Ramos (cell line): ENCODE measurements at regions not wholly inside any gene's neighbourhood (a gene's known extent, or its start where the extent isn't known, plus 50 kb on each side); places are given as distances from the start of the nearest gene placed in this dataset.

ENCODE experiments used
- in situ Hi-C: fragments of 300-500 bp; cut with MboI; formaldehyde crosslinking; loops from one replicate; pipeline ENCODE4 v1.14.3; 2022; ENCODE audit warnings: low sequenced_read_pairs; ENCODE audit not compliant: unreplicated experiment

DNA sequence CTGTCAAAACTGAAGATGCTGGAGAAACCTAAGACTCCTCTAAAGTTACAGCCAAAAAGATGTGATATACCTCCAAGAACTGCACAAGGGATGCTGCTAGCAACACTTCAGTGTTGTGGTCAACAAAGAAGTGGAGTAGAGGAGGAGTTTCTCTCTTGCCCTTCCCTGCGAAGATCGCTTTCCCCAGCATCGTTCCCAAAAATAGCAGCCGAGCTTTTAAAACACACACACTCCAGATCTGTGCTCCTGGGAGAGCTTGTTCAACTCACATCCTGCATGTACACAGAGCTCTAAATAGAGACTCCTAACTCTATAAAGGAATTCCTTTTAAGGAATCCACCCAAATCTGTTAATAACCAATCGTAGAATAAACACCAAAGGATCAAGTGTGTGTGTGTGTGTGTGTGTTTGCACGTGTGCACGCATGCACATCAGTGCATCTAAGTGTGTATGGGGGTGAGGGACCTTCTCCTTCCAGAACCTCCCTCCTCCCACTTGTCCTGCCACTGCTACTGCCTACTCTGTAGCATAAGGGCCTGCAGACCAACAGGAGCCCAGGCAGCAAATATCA lies 58.5 kb downstream of the PSMG1 start:
- in situ Hi-C loops = loop anchor here (25.0 kb wide), 1 partner anchor 612 kb away; no protein-coding TSS in a partner anchor

DNA sequence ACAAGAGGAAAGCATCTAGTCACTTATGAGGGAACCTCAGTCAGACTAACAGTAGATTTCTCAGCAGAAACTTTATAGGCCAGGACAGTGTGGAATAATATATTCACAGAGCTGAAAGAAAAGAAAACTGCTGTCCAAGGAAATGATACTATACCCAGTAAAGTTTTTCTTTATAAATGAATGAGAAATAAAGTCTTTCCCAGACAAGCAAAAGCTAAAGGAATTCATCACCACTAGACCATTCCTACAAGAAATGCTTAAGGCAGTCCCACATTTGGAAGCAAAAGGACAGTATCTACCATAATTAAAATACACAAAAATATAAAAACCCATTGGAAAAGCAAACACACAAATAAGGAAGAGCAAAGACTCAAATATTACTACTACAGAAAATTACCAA lies 59.9 kb downstream of the PSMG1 start:
- in situ Hi-C loops = no loop called here

DNA sequence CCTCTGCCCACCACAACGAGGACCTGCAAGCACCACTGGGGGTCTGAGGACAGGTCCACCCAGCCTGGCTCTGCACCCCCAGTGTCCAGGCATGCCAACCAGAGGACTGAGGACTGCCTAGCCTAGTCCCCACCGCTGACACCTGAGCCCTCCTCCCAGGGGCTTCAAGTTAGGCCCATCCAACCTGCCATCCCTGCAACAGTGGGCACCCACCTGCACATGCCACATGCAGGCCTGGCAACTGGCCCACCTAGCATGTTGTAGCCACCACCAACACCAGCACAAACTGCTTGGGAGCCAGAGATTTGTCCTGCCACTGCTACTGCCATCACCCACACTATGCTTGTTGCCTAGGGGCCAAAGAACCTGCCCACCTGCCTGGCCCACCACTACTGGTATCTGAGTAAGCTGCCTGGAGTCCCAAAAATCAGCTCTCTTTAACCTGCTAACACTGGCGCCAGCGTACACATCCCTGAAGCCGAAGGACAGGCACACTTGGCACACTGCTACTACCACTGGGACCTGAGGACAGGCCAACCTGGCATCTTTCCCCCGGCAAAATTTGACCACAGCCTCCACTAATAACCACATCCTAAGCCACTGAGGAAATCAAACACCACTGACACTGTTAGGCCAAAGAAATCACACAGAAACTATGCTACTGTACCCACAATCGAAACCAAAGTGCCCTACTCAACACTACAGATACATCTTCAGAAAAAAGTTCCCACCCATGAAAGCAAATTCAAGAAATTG lies 61.5 kb downstream of the PSMG1 start:
- in situ Hi-C loops = no loop called here

DNA sequence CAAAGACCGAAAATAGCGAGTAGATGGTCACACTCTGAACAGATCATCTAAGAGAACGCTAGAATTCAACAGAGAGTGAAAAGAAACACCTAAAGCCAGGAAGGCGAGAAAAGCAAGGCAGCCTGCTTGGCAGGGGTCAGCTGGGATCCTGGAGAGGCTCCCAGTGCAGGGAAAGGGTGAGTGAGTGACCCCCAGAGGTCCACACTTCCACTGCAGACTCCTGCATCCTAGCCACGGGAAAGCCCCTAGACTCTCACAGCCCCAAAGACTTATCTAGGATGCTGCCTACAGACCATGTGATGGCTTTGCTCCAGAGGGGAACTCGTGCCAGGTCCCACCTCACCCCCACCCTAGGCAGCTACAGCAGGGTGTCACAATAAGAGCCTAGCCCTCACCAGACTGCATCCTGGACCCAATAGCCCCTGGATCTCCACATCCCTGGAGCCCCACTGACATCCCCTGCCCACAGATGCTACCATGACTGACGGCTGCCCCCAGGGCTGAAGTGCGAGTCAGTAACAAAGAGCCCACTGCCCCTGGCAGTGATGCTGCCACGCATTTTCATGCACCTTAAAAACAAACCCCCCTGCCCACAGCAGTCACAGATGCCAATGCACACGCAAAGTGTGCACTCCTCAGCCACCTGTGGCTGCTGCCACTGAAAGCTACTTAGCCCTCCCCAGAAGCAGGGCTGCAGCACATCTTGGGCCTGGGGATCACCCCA lies 62.2 kb downstream of the PSMG1 start:
- in situ Hi-C loops = no loop called here

DNA sequence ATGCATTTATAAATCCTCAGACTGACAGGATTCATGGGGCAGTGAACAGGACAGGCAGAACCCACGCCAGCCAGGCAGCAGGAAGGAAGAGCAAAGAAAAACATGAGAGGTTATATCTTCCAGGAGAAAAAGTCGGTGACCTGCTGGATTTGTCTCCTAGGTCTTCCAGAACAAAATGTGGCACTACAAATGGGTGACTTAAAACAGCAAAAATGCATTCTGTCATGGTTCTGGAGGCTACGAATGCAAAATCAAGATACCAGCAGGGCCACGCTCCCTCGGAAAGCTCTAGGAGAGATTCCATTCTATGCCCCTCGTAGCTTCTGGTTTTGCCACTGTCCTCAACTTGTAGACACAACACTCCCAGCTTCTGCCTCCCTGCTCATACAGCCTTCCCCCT lies 63.4 kb downstream of the PSMG1 start:
- in situ Hi-C loops = no loop called here

DNA sequence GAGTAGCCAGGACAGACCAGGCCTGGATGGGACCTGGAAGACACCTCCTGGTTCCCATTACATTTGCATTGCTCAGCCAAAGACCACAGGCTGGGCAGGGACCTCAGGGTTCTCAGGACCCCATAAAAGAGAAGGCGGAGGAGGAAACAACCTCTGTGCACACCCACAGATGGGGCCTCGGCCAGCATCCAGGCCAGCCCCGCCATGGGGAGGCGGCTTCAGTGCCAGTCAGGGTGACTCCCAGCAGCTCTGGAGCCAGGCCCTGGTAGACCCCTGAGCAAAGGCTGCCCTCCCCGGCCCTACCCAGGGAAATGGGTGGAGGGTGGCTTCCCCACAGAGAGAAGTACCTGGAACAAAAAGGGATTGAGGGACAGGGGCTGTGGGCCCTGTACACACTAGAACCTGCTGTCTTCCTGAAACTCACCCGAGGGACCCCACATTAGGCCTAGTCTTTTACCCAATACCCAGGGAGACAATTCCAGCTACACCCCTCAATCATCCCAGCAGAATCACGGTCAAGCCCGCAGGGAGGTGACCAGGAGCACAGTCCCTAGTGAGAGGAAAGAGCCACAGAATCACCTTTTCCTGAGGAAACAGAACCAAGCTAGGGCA lies 64.5 kb downstream of the PSMG1 start:
- in situ Hi-C loops = no loop called here

DNA sequence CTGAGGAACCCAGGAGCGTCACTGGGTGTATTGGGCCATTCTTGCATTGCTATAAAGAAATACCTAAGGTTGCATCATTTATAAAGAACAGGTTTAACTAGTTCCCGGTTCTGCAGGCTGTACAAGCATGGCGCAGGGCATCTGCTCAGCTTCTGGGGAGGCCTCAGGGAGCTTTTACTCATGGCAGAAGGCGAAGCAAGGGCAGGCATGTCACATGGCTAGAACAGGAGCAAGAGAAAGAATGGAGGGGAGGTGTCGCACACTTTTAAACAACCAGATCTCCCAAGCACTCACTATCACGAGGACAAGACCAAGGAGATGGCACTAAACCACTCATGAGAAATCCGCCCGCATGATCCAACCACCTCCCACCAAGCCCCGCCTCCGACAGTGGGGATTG lies 65.2 kb downstream of the PSMG1 start:
- in situ Hi-C loops = no loop called here

DNA sequence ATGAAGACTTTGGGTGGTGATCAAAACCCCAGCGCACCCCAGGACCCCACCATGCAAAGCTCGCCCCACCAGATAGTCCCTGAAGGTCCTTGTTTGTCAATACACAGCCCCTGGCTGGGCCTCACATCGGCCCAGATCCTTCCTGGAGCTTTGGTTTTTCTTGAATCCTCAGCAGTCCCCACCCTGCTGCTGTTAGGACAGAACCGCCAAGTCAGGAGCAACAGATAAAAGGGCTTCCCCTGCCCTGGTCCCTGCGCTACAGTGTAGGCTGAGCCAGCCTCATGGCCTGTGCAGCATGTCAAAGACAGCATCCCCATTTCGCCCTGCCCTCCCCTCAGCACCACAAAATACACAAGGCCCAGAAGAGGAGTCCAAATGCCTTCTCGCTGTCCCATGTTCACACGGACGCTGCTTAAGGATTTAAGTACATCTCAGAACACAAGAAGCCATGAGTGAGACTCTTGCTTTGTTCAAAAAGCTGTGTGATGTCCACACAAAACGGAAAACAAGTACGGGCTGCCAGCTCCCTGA lies 65.7 kb downstream of the PSMG1 start:
- in situ Hi-C loops = no loop called here

DNA sequence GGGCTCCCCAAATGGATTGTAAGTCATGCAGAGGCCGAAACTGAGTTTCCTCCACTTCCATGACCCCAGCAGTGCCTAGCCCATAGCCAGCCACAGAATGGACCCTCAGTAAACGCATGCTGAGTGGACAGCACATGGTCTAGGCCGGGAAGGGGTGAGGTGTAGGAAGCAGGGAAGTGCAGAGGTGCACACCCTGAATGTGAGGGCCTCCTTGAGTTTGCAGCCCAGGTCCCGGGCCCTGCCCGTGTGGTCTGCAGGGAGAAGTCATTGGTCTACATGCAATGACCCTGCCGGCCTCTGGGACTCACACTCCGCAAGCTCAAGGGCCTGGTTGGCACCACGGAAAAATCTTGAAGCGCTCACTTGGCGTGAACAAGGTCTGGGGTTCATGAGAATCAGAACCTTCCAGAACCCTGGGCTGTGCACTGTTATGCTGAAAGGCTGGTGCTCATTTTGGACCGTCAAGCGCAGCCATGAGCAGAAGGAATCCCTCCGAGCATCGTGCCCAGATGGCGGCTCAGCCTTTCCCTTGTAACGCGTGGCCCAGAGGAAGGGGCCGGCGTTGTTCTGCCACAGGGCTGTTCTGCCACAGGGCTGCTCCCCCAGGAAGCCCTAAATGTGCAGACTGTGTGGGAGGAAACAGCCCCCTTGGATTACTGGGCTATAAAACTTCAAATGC lies 66.4 kb downstream of the PSMG1 start:
- in situ Hi-C loops = no loop called here

DNA sequence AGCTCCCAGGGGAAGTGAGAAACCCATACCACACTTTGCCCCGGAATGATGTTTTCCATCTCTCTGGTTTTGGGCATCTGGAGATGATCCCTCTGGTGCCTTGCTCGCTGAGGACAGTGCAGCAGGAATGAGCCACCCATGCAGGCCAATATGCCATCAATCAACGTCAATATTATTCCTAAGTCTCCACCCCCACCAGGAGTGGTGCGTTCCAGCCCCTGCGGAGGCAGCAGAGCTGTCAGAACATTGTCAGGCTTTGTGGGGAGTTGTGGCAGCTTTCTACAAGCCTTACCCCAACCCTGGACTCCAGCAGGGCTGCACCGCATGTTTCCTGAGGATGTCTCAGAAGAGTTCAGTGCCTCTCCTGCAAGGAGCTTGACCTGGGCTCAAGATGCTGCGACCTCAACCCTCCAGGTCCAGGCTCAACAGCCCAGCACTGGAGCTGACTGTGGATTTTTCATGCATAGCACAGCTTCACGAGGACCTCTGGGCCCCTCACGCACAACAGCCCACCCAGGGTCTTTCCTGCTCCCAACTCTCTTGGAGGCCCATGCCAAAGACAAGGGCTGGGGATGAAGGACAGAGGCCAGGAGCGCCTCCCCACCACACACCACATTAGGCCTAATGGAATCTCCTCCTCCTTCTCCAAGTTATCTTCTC lies 67.5 kb downstream of the PSMG1 start:
- in situ Hi-C loops = no loop called here

DNA sequence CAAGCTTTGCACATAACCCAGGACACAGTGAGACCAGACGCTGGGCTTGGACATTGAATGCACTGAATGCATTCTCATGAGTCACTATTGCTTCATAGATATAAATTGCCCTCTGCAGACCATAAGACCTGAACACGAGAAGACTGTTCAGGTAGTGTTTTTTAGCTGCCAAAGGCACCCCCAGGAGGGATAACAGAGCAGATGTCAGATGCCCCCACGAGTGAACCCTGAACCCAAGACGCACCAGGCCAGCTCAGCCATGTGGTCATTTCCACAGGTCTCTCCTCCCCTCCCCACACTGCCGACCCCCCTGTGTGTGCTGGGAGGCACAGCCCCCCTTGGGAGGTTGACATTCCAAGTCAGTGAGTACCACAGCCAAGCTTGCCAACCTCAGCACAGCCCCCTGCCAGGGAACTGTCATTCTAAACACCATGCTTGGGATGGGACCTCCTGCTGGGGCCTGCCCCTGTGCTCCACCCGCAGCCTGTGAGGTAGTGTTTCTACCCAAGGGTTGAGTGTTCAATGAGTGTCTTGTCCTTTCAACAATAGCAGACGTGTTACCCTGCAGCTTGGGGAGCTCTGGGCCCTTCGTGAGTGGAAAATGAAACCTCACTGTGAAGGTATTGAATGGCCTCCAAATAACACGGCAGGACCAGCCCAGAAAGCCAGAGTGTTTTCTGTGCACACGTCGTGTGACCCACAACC lies 68.2 kb downstream of the PSMG1 start:
- in situ Hi-C loops = no loop called here

DNA sequence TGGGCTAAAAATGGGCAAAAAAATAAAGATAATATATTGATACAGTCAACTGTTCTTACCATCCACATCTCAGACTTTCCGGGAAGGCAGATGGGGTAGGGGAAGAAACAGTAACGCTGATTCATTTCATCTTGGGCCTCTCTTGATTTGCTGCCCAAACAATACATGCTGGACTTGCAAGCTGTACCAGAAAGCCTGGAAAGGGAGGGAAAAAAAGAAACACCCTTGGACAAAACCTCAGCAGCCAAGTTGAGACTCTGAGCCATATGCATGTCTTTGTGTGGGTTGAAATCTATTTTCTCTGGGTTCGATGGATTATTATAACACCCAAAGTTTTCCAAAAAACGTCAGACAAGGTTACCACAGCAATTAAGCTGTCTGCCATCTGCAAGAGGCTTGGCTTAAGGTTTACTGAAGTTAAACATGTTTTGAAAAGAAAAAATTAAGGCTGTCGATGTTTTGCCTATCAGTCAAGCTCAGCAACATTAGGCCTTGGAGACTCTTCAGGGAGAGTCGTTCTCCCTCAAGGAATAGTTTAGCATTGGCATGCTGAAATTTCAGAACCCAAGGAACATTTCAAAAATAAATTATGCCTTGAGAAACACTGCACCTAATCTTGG lies 71.2 kb downstream of the PSMG1 start:
- in situ Hi-C loops = no loop called here

DNA sequence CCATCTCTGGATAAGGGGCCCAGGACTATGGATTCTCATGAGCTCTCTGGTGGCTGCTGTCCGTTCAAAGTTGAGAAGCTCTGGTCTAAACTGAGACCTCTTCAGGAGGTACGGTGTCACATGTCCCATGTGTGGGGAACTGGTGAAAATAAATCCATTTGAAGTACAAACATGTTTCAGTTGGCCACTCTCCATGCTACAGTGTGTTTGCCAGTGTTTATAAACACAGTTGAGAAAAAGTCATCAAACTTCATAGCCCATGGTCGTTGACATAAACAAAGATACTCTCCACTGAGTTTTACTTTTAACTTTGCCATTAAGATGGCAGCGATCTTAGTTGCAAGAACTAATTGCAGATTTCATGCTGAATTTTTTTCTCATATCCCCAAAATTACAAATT lies 72.8 kb downstream of the PSMG1 start:
- in situ Hi-C loops = no loop called here

DNA sequence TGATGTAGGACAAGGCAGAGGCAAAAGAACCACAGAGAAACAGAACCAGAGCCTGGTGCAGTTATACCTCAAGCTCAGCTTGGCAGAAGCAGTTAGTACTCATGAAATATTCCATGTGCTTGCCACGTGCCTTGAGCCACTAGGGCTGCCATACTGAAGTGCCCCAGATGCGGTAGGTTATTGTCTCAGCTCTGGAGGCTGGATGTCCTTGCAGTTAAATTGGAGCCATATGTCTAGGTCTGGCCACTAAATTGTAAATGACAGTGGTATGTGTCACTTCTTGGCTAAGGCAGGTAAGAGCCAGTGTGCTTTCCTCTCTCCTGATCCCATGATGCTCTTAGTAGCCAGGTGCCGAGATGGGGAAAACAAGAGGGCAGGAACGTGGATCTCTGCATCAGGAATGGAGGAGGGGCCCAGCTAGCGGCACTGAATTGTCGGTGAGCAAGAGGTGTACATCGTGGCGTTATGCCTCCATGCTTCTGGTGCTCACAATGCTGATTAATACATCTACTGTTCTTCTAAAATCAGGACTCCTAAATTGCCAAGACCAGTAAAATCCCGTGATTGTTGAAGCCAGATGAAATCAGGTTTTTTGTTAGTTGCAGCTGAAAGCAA lies 73.5 kb downstream of the PSMG1 start:
- in situ Hi-C loops = no loop called here

DNA sequence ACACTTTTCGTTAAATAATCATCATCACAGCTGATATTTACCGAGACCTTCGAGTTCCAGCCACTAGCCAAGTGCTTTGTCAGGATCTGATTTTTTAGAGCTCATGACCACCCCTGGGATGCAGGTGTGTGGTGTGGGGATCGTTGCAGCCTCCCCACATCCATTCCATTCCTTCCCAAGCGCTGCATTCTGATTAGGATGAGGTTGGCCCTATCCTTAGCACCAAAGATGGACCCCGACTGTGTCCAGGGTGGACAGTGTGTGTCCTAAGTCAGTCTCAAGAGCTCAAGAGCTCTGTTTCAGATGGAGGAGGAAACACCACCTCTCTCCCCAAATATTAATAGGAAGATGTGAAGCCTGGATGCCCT lies 74.1 kb downstream of the PSMG1 start:
- in situ Hi-C loops = no loop called here

DNA sequence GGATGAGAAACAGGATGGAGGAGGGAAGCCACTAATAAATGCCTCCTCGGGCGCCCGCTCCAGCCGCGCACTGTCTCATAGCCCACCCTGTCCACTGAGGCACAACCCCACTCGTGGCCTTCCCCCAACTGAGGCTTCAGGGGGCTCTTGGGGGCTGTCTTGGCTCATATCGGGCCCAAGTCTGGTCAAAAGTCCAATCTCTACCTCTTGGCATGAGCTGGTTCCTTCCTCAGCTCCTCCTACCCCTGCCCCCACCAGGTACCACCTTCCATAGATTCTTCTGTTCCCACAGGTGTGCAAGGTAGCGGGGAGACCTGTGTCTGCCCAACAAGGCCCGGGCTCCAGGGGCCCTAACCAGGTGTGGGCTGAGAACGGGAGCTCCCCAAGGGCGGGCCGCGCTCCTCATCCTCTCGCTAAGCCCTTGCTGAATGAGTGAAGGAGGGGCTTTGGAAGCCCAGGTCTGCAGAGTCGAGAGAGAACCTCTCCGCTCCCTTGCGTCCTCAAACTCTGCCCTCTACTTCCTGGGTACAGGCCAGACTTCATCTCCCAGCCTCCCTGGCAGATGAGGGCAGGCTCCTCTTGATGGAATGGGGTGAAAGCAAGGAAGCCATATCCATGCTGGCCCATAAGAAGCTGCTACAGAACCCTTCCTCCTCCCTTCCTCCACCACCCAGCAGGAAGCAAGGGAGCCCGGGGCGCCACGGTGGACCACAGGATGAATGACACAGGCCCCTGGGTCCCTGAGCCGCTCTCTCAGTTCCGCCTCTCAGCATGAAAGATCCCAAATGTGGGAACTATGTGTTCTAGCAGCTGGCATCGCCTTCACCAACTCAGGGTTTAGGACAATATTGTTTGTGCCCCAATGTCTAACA lies 74.7 kb downstream of the PSMG1 start:
- in situ Hi-C loops = no loop called here

DNA sequence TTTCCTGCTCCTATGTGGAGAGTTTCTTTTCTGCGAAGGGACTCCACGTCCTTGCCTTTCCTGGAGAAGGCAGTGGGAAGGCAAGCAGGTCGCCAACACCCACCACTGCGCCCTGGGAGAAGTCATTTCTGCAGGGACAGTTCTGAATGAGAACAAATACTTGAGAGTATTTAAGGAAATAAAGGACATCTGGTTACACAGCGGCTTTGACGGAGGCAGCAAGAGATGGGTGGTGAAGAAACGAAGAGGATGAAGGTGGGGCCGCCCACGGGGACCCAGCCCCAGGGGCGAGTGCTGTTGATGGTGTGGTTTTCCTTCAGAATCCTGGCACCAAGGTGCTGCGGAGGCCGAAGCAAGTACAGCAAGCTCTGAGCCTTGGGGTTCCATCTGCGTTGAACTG lies 75.5 kb downstream of the PSMG1 start:
- in situ Hi-C loops = no loop called here
